ENCODE measurements at regions not wholly inside any gene's neighbourhood (a gene's known extent, or its start where the extent isn't known, plus 50 kb on each side); places are given as distances from the start of the nearest gene placed in this dataset.

- DNase-seq (ENCODE audit: low read depth): no peak
- TF ChIP-seq CTCF (conservative IDR thresholded peaks at IDR 0.05; ENCODE audit: low read depth, low read length): no peak
- H3K4me3 ChIP-seq (ENCODE audit: low read length): no peak overlapping the region
Observed at GRCh38 chr17:43326490-43327275, 72.1 kb upstream of the ARL4D start.

GRCh38 chr17:43324205-43324893, 74.4 kb upstream of the ARL4D start:
- peak; percentile 32 for TF ChIP-seq CTCF (conservative IDR thresholded peaks at IDR 0.05; ENCODE audit: low read depth, low read length)
- no peak overlapping the region for H3K4me3 ChIP-seq (ENCODE audit: low read length)
- no peak for DNase-seq (ENCODE audit: low read depth)

- no peak for TF ChIP-seq CTCF (conservative IDR thresholded peaks at IDR 0.05; ENCODE audit: low read depth, low read length)
- no peak overlapping the region for H3K4me3 ChIP-seq (ENCODE audit: low read length)
- DNase-seq (ENCODE audit: low read depth): no peak
Observed at GRCh38 chr17:43319293-43320124, 79.3 kb upstream of the ARL4D start.

GRCh38 chr17:43316522-43317142, 82.2 kb upstream of the ARL4D start:
- no peak for TF ChIP-seq CTCF (conservative IDR thresholded peaks at IDR 0.05; ENCODE audit: low read depth, low read length)
- no peak overlapping the region for H3K4me3 ChIP-seq (ENCODE audit: low read length)
- no peak for DNase-seq (ENCODE audit: low read depth)

GRCh38 chr17:43315858-43316521, 82.2 kb upstream of the RNU2-1 start:
- no peak for DNase-seq (ENCODE audit: low read depth)
- no peak overlapping the region for H3K4me3 ChIP-seq (ENCODE audit: low read length)
- TF ChIP-seq CTCF (conservative IDR thresholded peaks at IDR 0.05; ENCODE audit: low read depth, low read length): no peak

- DNase-seq (ENCODE audit: low read depth): no peak
- TF ChIP-seq CTCF (conservative IDR thresholded peaks at IDR 0.05; ENCODE audit: low read depth, low read length): no peak
- H3K4me3 ChIP-seq (ENCODE audit: low read length): no peak overlapping the region
Observed at GRCh38 chr17:43315369-43315768, 81.6 kb upstream of the RNU2-1 start.

Data from retinal pigment epithelial cell (primary cell).